ENCODE measurements at regions not wholly inside any gene's neighbourhood (a gene's known extent, or its start where the extent isn't known, plus 50 kb on each side); places are given as distances from the start of the nearest gene placed in this dataset.

GRCh38 chr12:124686370-124687173 is 119.2 kb upstream of the NCOR2 start:
- DNase-seq: no peak

- no peak for DNase-seq
These were observed 118.4 kb upstream of the NCOR2 start for GRCh38 chr12:124685689-124686369.

- DNase-seq: no peak
These were observed 117.7 kb upstream of the NCOR2 start for GRCh38 chr12:124684971-124685688.

GRCh38 chr12:124684496-124684895 is 117.1 kb upstream of the NCOR2 start:
- DNase-seq: no peak

- DNase-seq: no peak
These were observed 116.0 kb upstream of the NCOR2 start for GRCh38 chr12:124683152-124684124.

- DNase-seq: no peak
These were observed 115.2 kb upstream of the NCOR2 start for GRCh38 chr12:124682425-124683151.

GRCh38 chr12:124681779-124682391 is 114.5 kb upstream of the NCOR2 start:
- DNase-seq: no peak

GRCh38 chr12:124680863-124681778 is 113.7 kb upstream of the NCOR2 start:
- peak; percentile 88 to 90 for DNase-seq

GRCh38 chr12:124679533-124680371 is 112.3 kb upstream of the NCOR2 start:
- DNase-seq: no peak

GRCh38 chr12:124679047-124679446 is 111.6 kb upstream of the NCOR2 start:
- no peak for DNase-seq

- DNase-seq: no peak
These were observed 111.0 kb upstream of the NCOR2 start for GRCh38 chr12:124678421-124678893.

GRCh38 chr12:124677552-124678356 is 110.3 kb upstream of the NCOR2 start:
- DNase-seq: no peak

- no peak for DNase-seq
These were observed 109.5 kb upstream of the NCOR2 start for GRCh38 chr12:124676714-124677462.

- DNase-seq: no peak
These were observed 108.7 kb upstream of the NCOR2 start for GRCh38 chr12:124675881-124676713.

GRCh38 chr12:124674937-124675336 is 107.5 kb upstream of the NCOR2 start:
- no peak for DNase-seq

Data from AML-193 (cell line).